ENCODE measurements at regions not wholly inside any gene's neighbourhood (a gene's known extent, or its start where the extent isn't known, plus 50 kb on each side); places are given as distances from the start of the nearest gene placed in this dataset.

DNA sequence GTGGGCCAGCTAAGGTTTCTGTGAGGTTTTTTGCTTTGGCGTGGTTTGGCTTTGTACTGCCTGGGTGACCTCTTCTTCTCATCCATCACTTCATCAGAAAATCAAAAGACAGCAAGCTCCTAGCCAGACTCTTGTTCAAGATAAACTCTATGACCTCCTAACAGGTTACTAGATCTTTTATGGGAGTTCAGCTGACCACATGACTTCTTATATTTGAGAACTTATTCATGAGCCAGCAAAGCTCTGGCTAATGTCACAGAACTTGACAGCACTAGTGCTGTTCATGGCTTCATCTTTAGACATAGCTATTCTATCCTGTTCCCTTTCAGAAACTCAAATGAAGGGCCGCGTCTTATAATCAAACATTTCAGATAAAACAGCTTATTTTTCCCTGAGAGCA is 527.1 kb upstream of the GOLIM4 start:
- H4K20me1 ChIP-seq (replicated peaks; ENCODE audit: insufficient read depth) = no peaks in the 10 kb centered on the region
- ATAC-seq = no peak
- Mint-ChIP-seq H3K36me3 (ENCODE audit: low read depth) (no peaks in the 10 kb centered on the region), H3K4me1 (peaks cover 53% of the 10 kb centered on the region), H3K27ac (peak overlapping the region; percentile 74), H3K27me3 (ENCODE audit: insufficient read depth, low read depth, poor library complexity) (peaks cover 3% of the 10 kb centered on the region), H3K9me3 (no peaks in the 10 kb centered on the region), H3K4me3 (no peak overlapping the region)
- H3F3A ChIP-seq (replicated peaks; ENCODE audit: low read depth) = no peaks in the 10 kb centered on the region
- H3K27ac ChIP-seq (ENCODE audit: low read depth) = no peak overlapping the region
- H3K4me3 ChIP-seq = no peak overlapping the region
- no peaks in the 10 kb centered on the region for H3K9me2 ChIP-seq (ENCODE audit: insufficient read depth)
- H3K36me3 ChIP-seq (ENCODE audit: insufficient read depth) = no peaks in the 10 kb centered on the region
- no peak for DNase-seq (ENCODE audit: low spot score)
- no peaks in the 10 kb centered on the region for H3K27me3 ChIP-seq (ENCODE audit: insufficient read depth)
- no peak overlapping the region for H3K4me2 ChIP-seq
- H3K79me2 ChIP-seq (replicated peaks; ENCODE audit: insufficient read depth) = no peaks in the 10 kb centered on the region
- TF ChIP-seq CREB1 (CRISPR knock-in tag; IDR thresholded peaks at IDR 0.05; ENCODE audit: low read depth) (no peak), EZH2 (IDR thresholded peaks at IDR 0.05; ENCODE audit: low read depth, unreplicated experiment) (no peak), ZNF331 (CRISPR knock-in tag; IDR thresholded peaks at IDR 0.05; ENCODE audit: low read depth) (no peak), POLR2AphosphoS5 (IDR thresholded peaks at IDR 0.05; ENCODE audit: low read depth) (no peak), NANOG (IDR thresholded peaks at IDR 0.05; ENCODE audit: borderline replicate concordance) (no peak), STAT1 (IDR thresholded peaks at IDR 0.05; ENCODE audit: unreplicated experiment) (no peak), EZH2phosphoT487 (IDR thresholded peaks at IDR 0.05; ENCODE audit: unreplicated experiment) (no peak), ZNF114 (CRISPR knock-in tag; IDR thresholded peaks at IDR 0.05) (no peak), JUNB (IDR thresholded peaks at IDR 0.05; ENCODE audit: unreplicated experiment) (no peak)
- TF ChIP-seq, protein P1, sequence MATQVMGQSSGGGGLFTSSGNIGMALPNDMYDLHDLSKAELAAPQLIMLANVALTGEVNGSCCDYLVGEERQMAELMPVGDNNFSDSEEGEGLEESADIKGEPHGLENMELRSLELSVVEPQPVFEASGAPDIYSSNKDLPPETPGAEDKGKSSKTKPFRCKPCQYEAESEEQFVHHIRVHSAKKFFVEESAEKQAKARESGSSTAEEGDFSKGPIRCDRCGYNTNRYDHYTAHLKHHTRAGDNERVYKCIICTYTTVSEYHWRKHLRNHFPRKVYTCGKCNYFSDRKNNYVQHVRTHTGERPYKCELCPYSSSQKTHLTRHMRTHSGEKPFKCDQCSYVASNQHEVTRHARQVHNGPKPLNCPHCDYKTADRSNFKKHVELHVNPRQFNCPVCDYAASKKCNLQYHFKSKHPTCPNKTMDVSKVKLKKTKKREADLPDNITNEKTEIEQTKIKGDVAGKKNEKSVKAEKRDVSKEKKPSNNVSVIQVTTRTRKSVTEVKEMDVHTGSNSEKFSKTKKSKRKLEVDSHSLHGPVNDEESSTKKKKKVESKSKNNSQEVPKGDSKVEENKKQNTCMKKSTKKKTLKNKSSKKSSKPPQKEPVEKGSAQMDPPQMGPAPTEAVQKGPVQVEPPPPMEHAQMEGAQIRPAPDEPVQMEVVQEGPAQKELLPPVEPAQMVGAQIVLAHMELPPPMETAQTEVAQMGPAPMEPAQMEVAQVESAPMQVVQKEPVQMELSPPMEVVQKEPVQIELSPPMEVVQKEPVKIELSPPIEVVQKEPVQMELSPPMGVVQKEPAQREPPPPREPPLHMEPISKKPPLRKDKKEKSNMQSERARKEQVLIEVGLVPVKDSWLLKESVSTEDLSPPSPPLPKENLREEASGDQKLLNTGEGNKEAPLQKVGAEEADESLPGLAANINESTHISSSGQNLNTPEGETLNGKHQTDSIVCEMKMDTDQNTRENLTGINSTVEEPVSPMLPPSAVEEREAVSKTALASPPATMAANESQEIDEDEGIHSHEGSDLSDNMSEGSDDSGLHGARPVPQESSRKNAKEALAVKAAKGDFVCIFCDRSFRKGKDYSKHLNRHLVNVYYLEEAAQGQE (IDR thresholded peaks at IDR 0.05; ENCODE audit: unreplicated experiment) = no peak
- TF ChIP-seq, protein P2, sequence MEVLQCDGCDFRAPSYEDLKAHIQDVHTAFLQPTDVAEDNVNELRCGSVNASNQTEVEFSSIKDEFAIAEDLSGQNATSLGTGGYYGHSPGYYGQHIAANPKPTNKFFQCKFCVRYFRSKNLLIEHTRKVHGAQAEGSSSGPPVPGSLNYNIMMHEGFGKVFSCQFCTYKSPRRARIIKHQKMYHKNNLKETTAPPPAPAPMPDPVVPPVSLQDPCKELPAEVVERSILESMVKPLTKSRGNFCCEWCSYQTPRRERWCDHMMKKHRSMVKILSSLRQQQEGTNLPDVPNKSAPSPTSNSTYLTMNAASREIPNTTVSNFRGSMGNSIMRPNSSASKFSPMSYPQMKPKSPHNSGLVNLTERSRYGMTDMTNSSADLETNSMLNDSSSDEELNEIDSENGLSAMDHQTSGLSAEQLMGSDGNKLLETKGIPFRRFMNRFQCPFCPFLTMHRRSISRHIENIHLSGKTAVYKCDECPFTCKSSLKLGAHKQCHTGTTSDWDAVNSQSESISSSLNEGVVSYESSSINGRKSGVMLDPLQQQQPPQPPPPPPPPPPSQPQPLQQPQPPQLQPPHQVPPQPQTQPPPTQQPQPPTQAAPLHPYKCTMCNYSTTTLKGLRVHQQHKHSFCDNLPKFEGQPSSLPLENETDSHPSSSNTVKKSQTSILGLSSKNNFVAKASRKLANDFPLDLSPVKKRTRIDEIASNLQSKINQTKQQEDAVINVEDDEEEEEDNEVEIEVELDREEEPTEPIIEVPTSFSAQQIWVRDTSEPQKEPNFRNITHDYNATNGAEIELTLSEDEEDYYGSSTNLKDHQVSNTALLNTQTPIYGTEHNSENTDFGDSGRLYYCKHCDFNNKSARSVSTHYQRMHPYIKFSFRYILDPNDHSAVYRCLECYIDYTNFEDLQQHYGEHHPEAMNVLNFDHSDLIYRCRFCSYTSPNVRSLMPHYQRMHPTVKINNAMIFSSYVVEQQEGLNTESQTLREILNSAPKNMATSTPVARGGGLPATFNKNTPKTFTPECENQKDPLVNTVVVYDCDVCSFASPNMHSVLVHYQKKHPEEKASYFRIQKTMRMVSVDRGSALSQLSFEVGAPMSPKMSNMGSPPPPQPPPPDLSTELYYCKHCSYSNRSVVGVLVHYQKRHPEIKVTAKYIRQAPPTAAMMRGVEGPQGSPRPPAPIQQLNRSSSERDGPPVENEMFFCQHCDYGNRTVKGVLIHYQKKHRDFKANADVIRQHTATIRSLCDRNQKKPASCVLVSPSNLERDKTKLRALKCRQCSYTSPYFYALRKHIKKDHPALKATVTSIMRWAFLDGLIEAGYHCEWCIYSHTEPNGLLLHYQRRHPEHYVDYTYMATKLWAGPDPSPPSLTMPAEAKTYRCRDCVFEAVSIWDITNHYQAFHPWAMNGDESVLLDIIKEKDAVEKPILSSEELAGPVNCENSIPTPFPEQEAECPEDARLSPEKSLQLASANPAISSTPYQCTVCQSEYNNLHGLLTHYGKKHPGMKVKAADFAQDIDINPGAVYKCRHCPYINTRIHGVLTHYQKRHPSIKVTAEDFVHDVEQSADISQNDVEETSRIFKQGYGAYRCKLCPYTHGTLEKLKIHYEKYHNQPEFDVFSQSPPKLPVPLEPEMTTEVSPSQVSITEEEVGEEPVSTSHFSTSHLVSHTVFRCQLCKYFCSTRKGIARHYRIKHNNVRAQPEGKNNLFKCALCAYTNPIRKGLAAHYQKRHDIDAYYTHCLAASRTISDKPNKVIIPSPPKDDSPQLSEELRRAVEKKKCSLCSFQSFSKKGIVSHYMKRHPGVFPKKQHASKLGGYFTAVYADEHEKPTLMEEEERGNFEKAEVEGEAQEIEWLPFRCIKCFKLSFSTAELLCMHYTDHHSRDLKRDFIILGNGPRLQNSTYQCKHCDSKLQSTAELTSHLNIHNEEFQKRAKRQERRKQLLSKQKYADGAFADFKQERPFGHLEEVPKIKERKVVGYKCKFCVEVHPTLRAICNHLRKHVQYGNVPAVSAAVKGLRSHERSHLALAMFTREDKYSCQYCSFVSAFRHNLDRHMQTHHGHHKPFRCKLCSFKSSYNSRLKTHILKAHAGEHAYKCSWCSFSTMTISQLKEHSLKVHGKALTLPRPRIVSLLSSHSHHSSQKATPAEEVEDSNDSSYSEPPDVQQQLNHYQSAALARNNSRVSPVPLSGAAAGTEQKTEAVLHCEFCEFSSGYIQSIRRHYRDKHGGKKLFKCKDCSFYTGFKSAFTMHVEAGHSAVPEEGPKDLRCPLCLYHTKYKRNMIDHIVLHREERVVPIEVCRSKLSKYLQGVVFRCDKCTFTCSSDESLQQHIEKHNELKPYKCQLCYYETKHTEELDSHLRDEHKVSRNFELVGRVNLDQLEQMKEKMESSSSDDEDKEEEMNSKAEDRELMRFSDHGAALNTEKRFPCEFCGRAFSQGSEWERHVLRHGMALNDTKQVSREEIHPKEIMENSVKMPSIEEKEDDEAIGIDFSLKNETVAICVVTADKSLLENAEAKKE (CRISPR knock-in tag; IDR thresholded peaks at IDR 0.05) = no peak
- TF ChIP-seq, protein P3, sequence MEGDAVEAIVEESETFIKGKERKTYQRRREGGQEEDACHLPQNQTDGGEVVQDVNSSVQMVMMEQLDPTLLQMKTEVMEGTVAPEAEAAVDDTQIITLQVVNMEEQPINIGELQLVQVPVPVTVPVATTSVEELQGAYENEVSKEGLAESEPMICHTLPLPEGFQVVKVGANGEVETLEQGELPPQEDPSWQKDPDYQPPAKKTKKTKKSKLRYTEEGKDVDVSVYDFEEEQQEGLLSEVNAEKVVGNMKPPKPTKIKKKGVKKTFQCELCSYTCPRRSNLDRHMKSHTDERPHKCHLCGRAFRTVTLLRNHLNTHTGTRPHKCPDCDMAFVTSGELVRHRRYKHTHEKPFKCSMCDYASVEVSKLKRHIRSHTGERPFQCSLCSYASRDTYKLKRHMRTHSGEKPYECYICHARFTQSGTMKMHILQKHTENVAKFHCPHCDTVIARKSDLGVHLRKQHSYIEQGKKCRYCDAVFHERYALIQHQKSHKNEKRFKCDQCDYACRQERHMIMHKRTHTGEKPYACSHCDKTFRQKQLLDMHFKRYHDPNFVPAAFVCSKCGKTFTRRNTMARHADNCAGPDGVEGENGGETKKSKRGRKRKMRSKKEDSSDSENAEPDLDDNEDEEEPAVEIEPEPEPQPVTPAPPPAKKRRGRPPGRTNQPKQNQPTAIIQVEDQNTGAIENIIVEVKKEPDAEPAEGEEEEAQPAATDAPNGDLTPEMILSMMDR (conservative IDR thresholded peaks at IDR 0.05; ENCODE audit: low read depth in 2 of 2) = no peak
- TF ChIP-seq, protein P4, sequence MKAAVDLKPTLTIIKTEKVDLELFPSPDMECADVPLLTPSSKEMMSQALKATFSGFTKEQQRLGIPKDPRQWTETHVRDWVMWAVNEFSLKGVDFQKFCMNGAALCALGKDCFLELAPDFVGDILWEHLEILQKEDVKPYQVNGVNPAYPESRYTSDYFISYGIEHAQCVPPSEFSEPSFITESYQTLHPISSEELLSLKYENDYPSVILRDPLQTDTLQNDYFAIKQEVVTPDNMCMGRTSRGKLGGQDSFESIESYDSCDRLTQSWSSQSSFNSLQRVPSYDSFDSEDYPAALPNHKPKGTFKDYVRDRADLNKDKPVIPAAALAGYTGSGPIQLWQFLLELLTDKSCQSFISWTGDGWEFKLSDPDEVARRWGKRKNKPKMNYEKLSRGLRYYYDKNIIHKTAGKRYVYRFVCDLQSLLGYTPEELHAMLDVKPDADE (IDR thresholded peaks at IDR 0.05) = no peak
- H3K4me1 ChIP-seq (ENCODE audit: insufficient read depth) = peaks cover 18% of the 10 kb centered on the region
- H2AFZ ChIP-seq = no peak overlapping the region

Measured in GM23338 (cell line).